Upper lobe of left lung (tissue), 6 donors: ENCODE measurements at regions not wholly inside any gene's neighbourhood (a gene's known extent, or its start where the extent isn't known, plus 50 kb on each side); places are given as distances from the start of the nearest gene placed in this dataset.

Experiments used
- ATAC-seq, 2 donors: fragments of 200-7000 bp; cut with Tn5 transposase; one replicate each; pipeline ENCODE4 v1.9.1; 2022; ENCODE audit warnings: mild to moderate bottlenecking in 2 of 2, moderate library complexity in 2 of 2; ENCODE audit not compliant: low FRiP score in 2 of 2
- DNase-seq, 2 donors: peaks; one replicate each; pipeline ENCODE4 v3.0.0-alpha.2; 2019 to 2020
- H3K27ac ChIP-seq, 4 donors: fragments of 200-600 bp; sonication (generic); one replicate each; pipeline ENCODE4 v1.5.1; 2016 to 2019
- H3K27me3 ChIP-seq, 4 donors: fragments of 200-600 bp; sonication (generic); one replicate each; pipeline ENCODE4 v1.5.1; 2017 to 2019
- H3K36me3 ChIP-seq, 4 donors: fragments of 200-600 bp; sonication (generic); one replicate each; pipeline ENCODE4 v1.5.1; 2016 to 2019
- H3K4me1 ChIP-seq, 4 donors: fragments of 200-600 bp; sonication (generic); one replicate each; pipeline ENCODE4 v1.5.1; 2018 to 2019
- H3K4me3 ChIP-seq, 4 donors: fragments of 200-600 bp; sonication (generic); one replicate each; pipeline ENCODE4 v1.5.1; 2017 to 2019; ENCODE audit warnings: mild to moderate bottlenecking in 2 of 4, moderate library complexity in 1 of 4
- H3K9me3 ChIP-seq, 4 donors: fragments of 200-600 bp; sonication (generic); one replicate each; pipeline ENCODE4 v1.5.1; 2018 to 2019
- CTCF ChIP-seq, 6 experiments: fragments of 450-650 bp in 4 of 6; fragments of 200-600 bp in 2 of 6; sonication (generic) in 2 of 6; IDR thresholded peaks; one replicate each; pipeline ENCODE4 v1.5.1; 2016 to 2019; ENCODE audit warnings: antibody characterized with exemption in 6 of 6
- EP300 ChIP-seq, 4 donors: sonication (generic); formaldehyde crosslinking; IDR thresholded peaks; one replicate each; pipeline ENCODE4 v1.5.1; 2017; ENCODE audit warnings: antibody characterized with exemption in 4 of 4, control low read depth in 2 of 4
- POLR2A ChIP-seq, 4 donors: fragments of 450-650 bp; IDR thresholded peaks; one replicate each; pipeline ENCODE4 v1.5.1; 2016 to 2017; ENCODE audit warnings: antibody characterized with exemption in 4 of 4, mild to moderate bottlenecking in 2 of 4
- POLR2AphosphoS5 ChIP-seq, 2 donors: sonication (generic); formaldehyde crosslinking; IDR thresholded peaks; one replicate each; pipeline ENCODE4 v1.5.1; 2017; ENCODE audit warnings: antibody characterized with exemption in 2 of 2
- WGBS, 2 donors: methylation state at CpG; one replicate each; pipeline ENCODE4 v1.1.5; 2017 to 2018; 5-methylcytosine and 5-hydroxymethylcytosine counted together
- donor health status: DM: no; HTN: no; CAD: no; lungs with moderate emphysema.
- donor health status: DM: no; HTN: yes; CAD: no; lungs with severe emphysema.

DNA sequence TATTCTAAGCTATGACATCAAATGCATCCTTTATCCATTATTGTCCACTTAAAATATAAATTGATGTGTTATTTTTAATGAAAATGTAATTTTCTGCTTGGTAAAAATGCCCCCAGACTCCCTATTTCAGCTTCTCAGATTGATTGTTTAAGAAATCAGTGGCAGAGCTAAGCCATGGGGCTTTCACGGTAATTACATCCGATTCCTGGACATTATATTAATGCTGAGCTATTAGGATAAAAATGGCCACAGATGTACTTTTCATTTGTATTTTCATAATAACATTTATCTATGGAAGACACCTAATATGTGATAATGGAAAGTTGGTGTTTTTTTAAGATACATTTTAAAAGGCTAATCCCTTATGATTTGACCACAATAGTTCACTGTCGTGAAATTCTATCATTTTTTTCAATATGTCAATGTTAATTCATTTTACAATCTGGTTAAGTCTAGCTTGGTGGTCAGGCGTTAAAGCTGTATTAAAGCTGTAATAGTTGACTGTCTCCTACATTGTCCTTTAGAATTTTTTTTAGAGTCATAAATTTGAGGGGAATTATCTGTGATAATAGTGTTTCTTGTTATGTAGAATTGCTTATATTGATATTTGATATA lies 229.0 kb upstream of the UBE2E3 start:
- WGBS, 2 donors = 93 to 94% methylated on average over 4 of the region's 4 CpGs
- H3K4me1 ChIP-seq = no peaks in the 10 kb centered on the region
- H3K27me3 ChIP-seq = no peaks in the 10 kb centered on the region
- DNase-seq (no peak), ATAC-seq (no peak)
- H3K4me3 ChIP-seq = no peak overlapping the region
- no peaks in the 10 kb centered on the region for H3K36me3 ChIP-seq
- no peak overlapping the region for H3K27ac ChIP-seq
- no peak for TF ChIP-seq POLR2AphosphoS5 (IDR thresholded peaks at IDR 0.05)
- TF ChIP-seq CTCF (IDR thresholded peaks at IDR 0.05) = no peak
- no peak for TF ChIP-seq POLR2A (IDR thresholded peaks at IDR 0.05)
- no peak for TF ChIP-seq EP300 (IDR thresholded peaks at IDR 0.05)
- H3K9me3 ChIP-seq = no peaks in the 10 kb centered on the region

DNA sequence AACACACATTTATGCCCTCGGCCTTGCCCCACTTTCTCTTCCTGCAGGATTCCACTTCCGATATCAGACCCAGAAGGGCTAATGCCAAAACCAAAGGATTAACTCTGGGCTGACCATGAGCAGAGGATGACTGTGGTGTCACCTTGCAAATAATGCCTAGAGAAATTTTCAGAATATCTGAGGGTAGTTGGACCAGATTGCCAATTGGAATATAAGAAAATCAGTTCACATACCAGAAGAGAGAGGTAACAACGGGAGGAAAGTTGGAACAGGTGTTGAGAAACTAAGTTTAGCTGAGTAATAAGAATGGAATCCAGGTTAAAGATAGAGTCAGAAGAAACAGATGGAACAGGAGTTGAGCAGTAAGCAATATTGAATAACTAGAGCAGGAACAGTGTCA lies 232.7 kb upstream of the UBE2E3 start:
- 78% methylated on average over 3 of the region's 3 CpGs for WGBS, 2 donors
- TF ChIP-seq POLR2AphosphoS5 (IDR thresholded peaks at IDR 0.05) (no peak), POLR2A (IDR thresholded peaks at IDR 0.05) (no peak), CTCF (IDR thresholded peaks at IDR 0.05) (no peak), EP300 (IDR thresholded peaks at IDR 0.05) (no peak)
- H3K4me1 ChIP-seq = no peaks in the 10 kb centered on the region
- ATAC-seq (no peak), DNase-seq (no peak)
- H3K4me3 ChIP-seq = no peak overlapping the region
- H3K27ac ChIP-seq = no peak overlapping the region
- no peaks in the 10 kb centered on the region for H3K36me3 ChIP-seq
- H3K27me3 ChIP-seq = no peaks in the 10 kb centered on the region
- H3K9me3 ChIP-seq = no peaks in the 10 kb centered on the region

GRCh38 chr2:180743401-180743800 lies 237.0 kb upstream of the UBE2E3 start:
- Histone ChIP-seq H3K36me3 (no peaks in the 10 kb centered on the region), H3K27ac (no peak overlapping the region), H3K4me3 (no peak overlapping the region), H3K27me3 (no peaks in the 10 kb centered on the region), H3K4me1 (no peaks in the 10 kb centered on the region), H3K9me3 (no peaks in the 10 kb centered on the region)
- WGBS, 2 donors = 62 to 63% methylated on average over 3 of the region's 3 CpGs
- TF ChIP-seq EP300 (IDR thresholded peaks at IDR 0.05) (no peak), CTCF (IDR thresholded peaks at IDR 0.05) (no peak), POLR2AphosphoS5 (IDR thresholded peaks at IDR 0.05) (no peak), POLR2A (IDR thresholded peaks at IDR 0.05) (no peak)
- no peak for DNase-seq
- no peak for ATAC-seq

DNA sequence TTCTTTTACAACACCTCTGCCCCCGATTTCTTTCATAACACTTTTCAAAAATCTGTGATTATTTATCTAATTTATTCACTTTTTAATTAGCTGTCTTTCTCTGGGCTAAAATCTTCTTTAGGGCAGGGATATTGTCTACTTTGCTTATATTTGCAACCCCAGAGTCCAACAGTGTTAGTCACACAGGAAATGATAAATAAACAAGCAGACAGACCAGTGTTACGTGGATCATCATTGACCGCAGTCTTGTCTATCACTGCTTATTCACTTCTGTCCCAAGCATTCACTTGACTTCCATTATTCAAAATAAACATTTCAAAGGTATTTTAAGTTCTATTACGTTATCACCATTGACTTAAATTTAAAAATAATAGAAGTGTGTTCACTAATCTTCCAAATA lies 237.6 kb upstream of the UBE2E3 start:
- H3K36me3 ChIP-seq = no peaks in the 10 kb centered on the region
- WGBS, 2 donors = 53 to 55% methylated on average over 4 of the region's 4 CpGs

More for the DNA sequence above, 237.6 kb upstream of the UBE2E3 start:
- TF ChIP-seq EP300 (IDR thresholded peaks at IDR 0.05) (no peak), POLR2AphosphoS5 (IDR thresholded peaks at IDR 0.05) (no peak), POLR2A (IDR thresholded peaks at IDR 0.05) (no peak), CTCF (IDR thresholded peaks at IDR 0.05) (no peak)
- Histone ChIP-seq H3K27me3 (no peaks in the 10 kb centered on the region), H3K4me3 (no peak overlapping the region), H3K9me3 (no peaks in the 10 kb centered on the region), H3K4me1 (no peaks in the 10 kb centered on the region), H3K27ac (no peak overlapping the region)
- DNase-seq (no peak), ATAC-seq (no peak)
